Heart right ventricle (tissue), 16 donors: ENCODE measurements at regions not wholly inside any gene's neighbourhood (a gene's known extent, or its start where the extent isn't known, plus 50 kb on each side); places are given as distances from the start of the nearest gene placed in this dataset.

Source experiments
- ATAC-seq, 8 donors: fragments of 200-7000 bp; cut with Tn5 transposase; one replicate each; pipeline ENCODE4 v1.9.1; 2020; ENCODE audit warnings: mild to moderate bottlenecking in 8 of 8, moderate library complexity in 8 of 8, moderate number of reproducible peaks in 1 of 8
- DNase-seq, 2 donors: peaks; one replicate each; pipeline ENCODE4 v3.0.0-alpha.2; 2020
- H3K27ac ChIP-seq, 10 donors: fragments of 200-600 bp; sonication (generic) in 2 of 10; one replicate each; pipeline versions ENCODE4 v1.5.0 to v1.8.0; 2020 to 2022; ENCODE audit warnings: mild to moderate bottlenecking in 3 of 10
- H3K27me3 ChIP-seq, 7 donors: fragments of 200-600 bp; one replicate each; pipeline ENCODE4 v1.8.0; 2021 to 2022; ENCODE audit warnings: mild to moderate bottlenecking in 2 of 7
- H3K36me3 ChIP-seq, 9 donors: fragments of 200-600 bp; sonication (generic) in 1 of 9; one replicate each; pipeline versions ENCODE4 v1.5.0 to v1.8.0; 2020 to 2022; ENCODE audit warnings: mild to moderate bottlenecking in 2 of 9
- H3K4me1 ChIP-seq, 9 donors: fragments of 200-600 bp; sonication (generic) in 1 of 9; one replicate each; pipeline versions ENCODE4 v1.5.0 to v1.8.0; 2020 to 2022; ENCODE audit warnings: mild to moderate bottlenecking in 4 of 9
- H3K4me3 ChIP-seq, 10 donors: fragments of 200-600 bp; sonication (generic) in 2 of 10; one replicate each; pipeline versions ENCODE4 v1.5.0 to v1.8.0; 2020 to 2022; ENCODE audit warnings: mild to moderate bottlenecking in 7 of 10, moderate library complexity in 2 of 10
- H3K9me3 ChIP-seq, 11 donors: fragments of 200-600 bp in 10 of 11; sonication (generic) in 2 of 11; one replicate each; pipeline versions ENCODE4 v1.5.0 to v1.8.0; 2013 to 2022; ENCODE audit warnings: mild to moderate bottlenecking in 2 of 11, control low read depth in 1 of 11, moderate library complexity in 1 of 11
- WGBS, 2 donors: extraction: QIAGEN DNeasy Blood & Tissue Kit; methylation state at CpG; one replicate each; pipeline ENCODE4 v1.1.7; 2013; ENCODE audit warnings: inconsistent platforms in 1 of 2; 5-methylcytosine and 5-hydroxymethylcytosine counted together
- intact Hi-C, 10 donors: fragments of 100-400 bp; cut with DNase I; formaldehyde crosslinking; loops; one replicate each; pipeline versions ENCODE4 v1.11.1 to v1.14.2; 2022
- TF ChIP-seq, protein P1 (sequence below), 9 donors: fragments of 200-600 bp; sonication (generic) in 2 of 9; IDR thresholded peaks; one replicate each; pipeline versions ENCODE4 v1.5.0 to v1.8.0; 2021 to 2022; ENCODE audit warnings: antibody characterized with exemption in 9 of 9, mild to moderate bottlenecking in 5 of 9, moderate library complexity in 1 of 9
- donor health status: Arrhythmogenic right ventricular cardiomyopathy.
- donor health status: ischemic (EF 13 %, LVEDD 7.1; RV severe dilation, severe dysfunction).
- donor health status: healthy with polysubstance abuse.
- donor health status: DM: no; HTN: yes; CAD: no.
- donor health status: DM: no; HTN: no; CAD: no.
- donor health status: ischemic (EF 25% LVEDD 6.9; RV normal size, moderate dysfunction).
- donor health status: ischemic (EF 25% LVEDD 5.7; RV mildly dilated, moderate dysfunction).
- donor health status: healthy.
- donor health status: DM: yes; HTN: yes; CAD: no.
- donor health status: Ischemic cardiomyopathy.
- donor health status: ischemic (EF 35%, LVEDD 5.7; RV mildly dilated, moderate dysfunction).
- donor health status: nonischemic (EF 11% LVEDD 7.7; RV severe dilation, severe dysfunction).
- donor health status: DM: yes; HTN: yes; CAD: no.
- donor health status: PGD.
- donor health status: ischemic (EF 29% LVEDD 5.4; RV normal size, mild dysfunction).
- donor health status: nonischemic (EF 23%, LVEDD 6.1; RV moderate dilation, normal function).

- peaks cover 0 to 6% (median 0%) of the 10 kb centered on the region in 11 donors for H3K9me3 ChIP-seq
- no peaks in the 10 kb centered on the region for H3K4me1 ChIP-seq
- H3K4me3 ChIP-seq: no peak overlapping the region
- DNase-seq (no peak), ATAC-seq (no peak)
- no peaks in the 10 kb centered on the region for H3K27me3 ChIP-seq
- no peak overlapping the region for H3K27ac ChIP-seq
- 87 to 89% methylated on average over 1 of the region's 1 CpG for WGBS, 2 donors
- intact Hi-C loops: no loop called here
- H3K36me3 ChIP-seq: no peaks in the 10 kb centered on the region
- TF ChIP-seq, protein P1, sequence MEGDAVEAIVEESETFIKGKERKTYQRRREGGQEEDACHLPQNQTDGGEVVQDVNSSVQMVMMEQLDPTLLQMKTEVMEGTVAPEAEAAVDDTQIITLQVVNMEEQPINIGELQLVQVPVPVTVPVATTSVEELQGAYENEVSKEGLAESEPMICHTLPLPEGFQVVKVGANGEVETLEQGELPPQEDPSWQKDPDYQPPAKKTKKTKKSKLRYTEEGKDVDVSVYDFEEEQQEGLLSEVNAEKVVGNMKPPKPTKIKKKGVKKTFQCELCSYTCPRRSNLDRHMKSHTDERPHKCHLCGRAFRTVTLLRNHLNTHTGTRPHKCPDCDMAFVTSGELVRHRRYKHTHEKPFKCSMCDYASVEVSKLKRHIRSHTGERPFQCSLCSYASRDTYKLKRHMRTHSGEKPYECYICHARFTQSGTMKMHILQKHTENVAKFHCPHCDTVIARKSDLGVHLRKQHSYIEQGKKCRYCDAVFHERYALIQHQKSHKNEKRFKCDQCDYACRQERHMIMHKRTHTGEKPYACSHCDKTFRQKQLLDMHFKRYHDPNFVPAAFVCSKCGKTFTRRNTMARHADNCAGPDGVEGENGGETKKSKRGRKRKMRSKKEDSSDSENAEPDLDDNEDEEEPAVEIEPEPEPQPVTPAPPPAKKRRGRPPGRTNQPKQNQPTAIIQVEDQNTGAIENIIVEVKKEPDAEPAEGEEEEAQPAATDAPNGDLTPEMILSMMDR (IDR thresholded peaks at IDR 0.05): no peak
These were observed 1872.7 kb downstream of the OLFM4 start for GRCh38 chr13:54901316-54901715.

DNA sequence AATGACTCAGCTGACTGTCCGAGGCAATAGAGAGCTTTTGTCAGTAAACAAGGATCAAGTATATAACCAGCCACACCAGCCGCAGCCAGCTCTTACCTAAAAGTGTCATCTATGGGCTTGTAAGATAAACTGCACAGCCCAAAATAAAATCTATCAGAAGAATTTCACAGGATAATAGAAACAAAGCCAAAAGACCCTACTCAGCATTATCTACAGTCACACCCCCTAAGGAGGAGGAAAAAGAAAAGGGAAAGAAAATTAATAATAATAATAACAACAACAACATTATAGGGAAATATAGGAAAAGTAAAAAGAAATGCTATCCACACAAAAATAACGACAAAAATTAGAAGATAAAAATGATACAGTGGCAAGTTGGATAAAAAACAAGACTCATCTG is 1883.8 kb downstream of the OLFM4 start:
- DNase-seq (no peak), ATAC-seq (no peak)
- H3K27me3 ChIP-seq: no peaks in the 10 kb centered on the region
- intact Hi-C loops: no loop called here
- no peak overlapping the region for H3K4me3 ChIP-seq
- TF ChIP-seq, protein P1 (IDR thresholded peaks at IDR 0.05): no peak
- H3K27ac ChIP-seq: no peak overlapping the region
- 76 to 77% methylated on average over 3 of the region's 3 CpGs for WGBS, 2 donors
- H3K4me1 ChIP-seq: no peaks in the 10 kb centered on the region
- H3K36me3 ChIP-seq: no peaks in the 10 kb centered on the region
- peaks cover 0 to 12% (median 0%) of the 10 kb centered on the region in 11 donors for H3K9me3 ChIP-seq

- intact Hi-C loops: no loop called here
- TF ChIP-seq, protein P1 (IDR thresholded peaks at IDR 0.05): no peak
- Histone ChIP-seq H3K4me3 (no peak overlapping the region), H3K4me1 (no peaks in the 10 kb centered on the region), H3K36me3 (no peaks in the 10 kb centered on the region), H3K27ac (no peak overlapping the region), H3K9me3 (peaks cover 0 to 12% (median 0%) of the 10 kb centered on the region in 11 donors), H3K27me3 (no peaks in the 10 kb centered on the region)
- DNase-seq (no peak), ATAC-seq (no peak)
- 81 to 83% methylated on average over 4 of the region's 4 CpGs for WGBS, 2 donors
These were observed 1885.1 kb downstream of the OLFM4 start for GRCh38 chr13:54913668-54914067.

GRCh38 chr13:54927538-54927937 is 1898.9 kb downstream of the OLFM4 start:
- H3K27ac ChIP-seq: no peak overlapping the region
- H3K36me3 ChIP-seq: no peaks in the 10 kb centered on the region
- no peak overlapping the region for H3K4me3 ChIP-seq
- TF ChIP-seq, protein P1 (IDR thresholded peaks at IDR 0.05): no peak
- H3K27me3 ChIP-seq: no peaks in the 10 kb centered on the region
- intact Hi-C loops: no loop called here
- ATAC-seq: no peak
- DNase-seq: no peak
- peaks cover 0 to 27% (median under 1%) of the 10 kb centered on the region in 11 donors for H3K9me3 ChIP-seq
- no peaks in the 10 kb centered on the region for H3K4me1 ChIP-seq
